Left lung (tissue), 4 donors: ENCODE measurements at regions not wholly inside any gene's neighbourhood (a gene's known extent, or its start where the extent isn't known, plus 50 kb on each side); places are given as distances from the start of the nearest gene placed in this dataset.
A peak's percentile ranks its signal among the peaks of the same experiment; 100 is the strongest.

ENCODE experiments used
- ATAC-seq: fragments of 200-7000 bp; cut with Tn5 transposase; one replicate; pipeline ENCODE4 v1.9.1; 2020; ENCODE audit warnings: moderate library complexity
- DNase-seq, 4 donors: peaks; one replicate each; pipeline ENCODE4 v3.0.0-alpha.2; 2013 to 2020
- H3K27ac ChIP-seq, 2 donors: fragments of 200-600 bp; sonication (generic) in 1 of 2; one replicate each; pipeline versions ENCODE4 v1.5.0 to v1.8.0; 2020 to 2021
- H3K27me3 ChIP-seq, 2 donors: fragments of 200-600 bp; sonication (generic) in 1 of 2; one replicate each; pipeline versions ENCODE4 v1.5.0 to v1.8.0; 2020 to 2021
- H3K36me3 ChIP-seq, 2 donors: fragments of 200-600 bp; sonication (generic) in 1 of 2; one replicate each; pipeline versions ENCODE4 v1.5.0 to v1.8.0; 2020 to 2021
- H3K4me1 ChIP-seq, 2 donors: fragments of 200-600 bp; one replicate each; pipeline ENCODE4 v1.8.0; 2021
- H3K4me3 ChIP-seq, 2 donors: fragments of 200-600 bp; sonication (generic) in 1 of 2; one replicate each; pipeline versions ENCODE4 v1.5.0 to v1.8.0; 2020 to 2021; ENCODE audit warnings: mild to moderate bottlenecking in 1 of 2
- H3K9me3 ChIP-seq, 2 donors: fragments of 200-600 bp; sonication (generic) in 1 of 2; one replicate each; pipeline versions ENCODE4 v1.5.0 to v1.8.0; 2020 to 2021
- CTCF ChIP-seq, 2 donors: fragments of 200-600 bp; sonication (generic) in 1 of 2; IDR thresholded peaks; one replicate each; pipeline versions ENCODE4 v1.5.0 to v1.8.0; 2021; ENCODE audit warnings: antibody characterized with exemption in 2 of 2
- intact Hi-C, 2 donors: fragments of 100-400 bp; cut with DNase I; formaldehyde crosslinking; loops; one replicate each; pipeline versions ENCODE4 v1.11.2 to v1.14.2; 2022
- donor health status: DM: no; HTN: yes; CAD: no.
- donor health status: DM: no; HTN: no; CAD: no.

DNA sequence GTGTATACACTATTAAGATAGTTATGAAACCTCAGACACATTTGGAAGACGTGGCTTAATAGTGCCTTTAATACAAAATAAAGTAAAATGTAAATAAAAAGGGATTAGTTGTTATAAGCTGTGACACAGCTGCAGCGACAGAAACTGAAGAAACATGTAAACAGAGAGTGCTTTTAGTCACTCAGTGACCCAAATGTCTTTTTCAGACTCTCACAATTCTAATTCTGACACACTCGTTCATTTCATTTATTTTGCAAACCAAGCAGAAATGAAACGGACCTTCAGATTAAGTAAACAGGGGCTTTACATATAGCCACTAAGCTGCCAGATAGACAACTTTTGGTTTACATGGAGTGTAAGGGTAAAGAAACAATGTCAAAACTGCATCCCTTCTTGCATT, 181.0 kb upstream of the ETAA1 start:
- DNase-seq: peak in 2 of 4 donors; percentile 87 to 89
- Histone ChIP-seq H3K36me3 (no peaks in the 10 kb centered on the region), H3K27ac (peak overlapping the region in 1 of 2 donors; percentile 5), H3K9me3 (peaks cover 0 to 6% of the 10 kb centered on the region in 2 donors), H3K4me3 (no peak overlapping the region), H3K27me3 (no peaks in the 10 kb centered on the region), H3K4me1 (no peaks in the 10 kb centered on the region)
- TF ChIP-seq CTCF (IDR thresholded peaks at IDR 0.05): no peak
- intact Hi-C loops: no loop called here
- ATAC-seq: no peak

DNA sequence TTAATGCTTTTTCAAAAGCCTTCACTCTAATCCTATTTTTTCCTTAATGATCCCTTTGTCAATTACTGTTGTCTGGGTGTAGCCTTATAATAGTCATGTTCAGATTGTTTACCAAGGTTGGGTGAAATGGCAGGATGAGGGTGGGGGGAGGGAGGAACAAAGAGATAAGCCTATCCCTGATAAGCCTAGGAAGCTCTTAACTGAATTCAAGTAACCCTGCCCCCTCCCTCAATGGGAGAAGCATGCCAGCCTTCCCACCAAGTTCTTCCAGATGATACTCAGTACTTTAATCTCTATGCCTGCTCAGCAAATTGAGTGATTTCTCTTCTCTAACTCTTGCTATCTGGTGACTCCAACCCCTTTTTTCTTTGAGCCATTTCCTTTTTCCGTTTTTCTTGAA, 180.3 kb upstream of the ETAA1 start:
- Histone ChIP-seq H3K9me3 (peaks cover 0 to 6% of the 10 kb centered on the region in 2 donors), H3K36me3 (no peaks in the 10 kb centered on the region), H3K4me3 (no peak overlapping the region), H3K27ac (no peak overlapping the region), H3K4me1 (no peaks in the 10 kb centered on the region), H3K27me3 (no peaks in the 10 kb centered on the region)
- DNase-seq (no peak), ATAC-seq (no peak)
- no peak for TF ChIP-seq CTCF (IDR thresholded peaks at IDR 0.05)
- intact Hi-C loops: no loop called here

GRCh38 chr2:67217398-67217797, 179.7 kb upstream of the ETAA1 start:
- TF ChIP-seq CTCF (IDR thresholded peaks at IDR 0.05): no peak

DNA sequence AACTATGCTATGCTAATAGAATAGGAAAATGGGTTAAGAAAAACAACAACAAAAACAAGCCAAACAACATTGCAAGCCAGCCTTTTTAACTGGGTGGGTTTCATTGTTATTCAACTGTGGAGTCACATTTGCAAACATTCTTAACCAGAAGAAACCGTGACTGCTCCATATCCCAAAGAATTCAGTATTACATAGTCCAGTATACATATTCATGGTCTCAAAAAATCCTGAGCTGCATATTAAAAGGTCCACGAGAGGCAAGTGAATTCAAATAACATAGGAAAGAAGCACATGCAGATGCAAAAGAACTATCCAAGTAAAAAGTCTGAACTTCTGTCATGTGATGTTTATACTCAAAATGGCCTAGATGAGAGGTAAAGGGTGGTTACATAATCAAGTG, 179.1 kb upstream of the ETAA1 start:
- H3K27ac ChIP-seq: no peak overlapping the region
- no peaks in the 10 kb centered on the region for H3K27me3 ChIP-seq
- DNase-seq (no peak), ATAC-seq (no peak)
- intact Hi-C loops: no loop called here
- no peak for TF ChIP-seq CTCF (IDR thresholded peaks at IDR 0.05)
- H3K4me3 ChIP-seq: no peak overlapping the region
- H3K4me1 ChIP-seq: no peaks in the 10 kb centered on the region
- H3K36me3 ChIP-seq: no peaks in the 10 kb centered on the region
- H3K9me3 ChIP-seq: peaks cover 0 to 6% of the 10 kb centered on the region in 2 donors

More at GRCh38 chr2:67217398-67217797, 179.7 kb upstream of the ETAA1 start:
- H3K4me3 ChIP-seq: no peak overlapping the region
- no peaks in the 10 kb centered on the region for H3K4me1 ChIP-seq
- no peaks in the 10 kb centered on the region for H3K27me3 ChIP-seq
- DNase-seq (no peak), ATAC-seq (no peak)
- intact Hi-C loops: no loop called here
- H3K36me3 ChIP-seq: no peaks in the 10 kb centered on the region
- H3K27ac ChIP-seq: no peak overlapping the region
- peaks cover 0 to 6% of the 10 kb centered on the region in 2 donors for H3K9me3 ChIP-seq

DNA sequence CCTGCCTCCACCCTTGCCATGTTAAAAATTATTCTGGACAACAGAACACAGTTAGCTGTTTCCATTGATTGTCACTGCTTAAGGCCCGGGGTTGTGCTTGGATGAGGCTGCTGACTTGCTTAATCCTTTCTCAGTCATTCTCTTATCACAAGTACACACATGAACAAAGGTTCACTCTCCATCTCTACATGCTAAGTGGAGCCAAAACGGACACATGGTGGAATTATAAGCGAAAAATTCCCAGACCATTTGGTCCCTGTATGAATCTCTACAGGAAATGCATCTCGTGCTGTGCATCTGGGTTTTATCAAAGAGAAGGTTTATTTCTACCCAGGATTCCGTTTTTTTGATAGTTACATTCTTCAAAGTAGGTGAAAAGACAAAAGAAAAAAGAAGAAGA, 177.5 kb upstream of the ETAA1 start:
- DNase-seq (no peak), ATAC-seq (no peak)
- Histone ChIP-seq H3K27ac (no peak overlapping the region), H3K9me3 (peaks cover 0 to 6% of the 10 kb centered on the region in 2 donors), H3K27me3 (no peaks in the 10 kb centered on the region), H3K4me1 (no peaks in the 10 kb centered on the region), H3K4me3 (no peak overlapping the region), H3K36me3 (no peaks in the 10 kb centered on the region)
- intact Hi-C loops: no loop called here
- no peak for TF ChIP-seq CTCF (IDR thresholded peaks at IDR 0.05)
